ENCODE measurements at regions not wholly inside any gene's neighbourhood (a gene's known extent, or its start where the extent isn't known, plus 50 kb on each side); places are given as distances from the start of the nearest gene placed in this dataset.

DNA sequence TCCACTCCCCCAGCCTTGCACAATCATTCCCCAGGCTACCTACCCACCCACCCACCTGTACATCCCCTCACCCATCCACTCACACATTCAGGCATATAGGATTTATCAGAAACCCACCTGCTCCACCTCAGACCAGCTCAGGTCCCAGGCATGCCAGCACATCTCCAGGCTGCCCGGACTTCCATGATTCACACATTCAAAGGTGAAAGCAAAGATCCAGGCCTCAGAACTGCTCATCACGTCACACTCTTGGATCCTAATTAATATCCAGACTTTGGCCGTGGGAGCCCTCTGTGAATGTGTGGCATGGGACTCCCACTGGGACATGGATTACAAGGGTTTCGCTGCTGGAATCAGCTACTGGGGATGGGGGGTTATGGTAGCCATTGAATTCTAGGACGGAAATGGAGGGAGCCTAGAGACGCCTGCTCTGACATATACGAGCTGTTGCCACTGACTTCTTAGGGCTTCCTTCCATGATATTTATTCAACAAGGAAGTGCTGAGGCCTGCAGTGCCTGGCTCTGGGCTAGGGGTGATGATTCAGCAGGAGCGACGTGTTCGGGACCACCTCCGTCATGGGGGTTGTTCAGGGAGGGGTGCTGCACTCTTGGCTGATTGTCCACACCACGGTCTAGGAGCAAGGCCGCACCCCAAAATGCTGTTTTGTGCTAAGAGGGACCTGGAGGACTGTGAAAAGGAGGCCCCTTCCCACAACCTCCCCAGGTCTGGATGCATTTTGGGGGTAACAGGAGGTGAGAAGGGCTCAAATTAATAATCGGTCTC, 56.9 kb upstream of the ADRA2C start:
- TF ChIP-seq, protein P1, sequence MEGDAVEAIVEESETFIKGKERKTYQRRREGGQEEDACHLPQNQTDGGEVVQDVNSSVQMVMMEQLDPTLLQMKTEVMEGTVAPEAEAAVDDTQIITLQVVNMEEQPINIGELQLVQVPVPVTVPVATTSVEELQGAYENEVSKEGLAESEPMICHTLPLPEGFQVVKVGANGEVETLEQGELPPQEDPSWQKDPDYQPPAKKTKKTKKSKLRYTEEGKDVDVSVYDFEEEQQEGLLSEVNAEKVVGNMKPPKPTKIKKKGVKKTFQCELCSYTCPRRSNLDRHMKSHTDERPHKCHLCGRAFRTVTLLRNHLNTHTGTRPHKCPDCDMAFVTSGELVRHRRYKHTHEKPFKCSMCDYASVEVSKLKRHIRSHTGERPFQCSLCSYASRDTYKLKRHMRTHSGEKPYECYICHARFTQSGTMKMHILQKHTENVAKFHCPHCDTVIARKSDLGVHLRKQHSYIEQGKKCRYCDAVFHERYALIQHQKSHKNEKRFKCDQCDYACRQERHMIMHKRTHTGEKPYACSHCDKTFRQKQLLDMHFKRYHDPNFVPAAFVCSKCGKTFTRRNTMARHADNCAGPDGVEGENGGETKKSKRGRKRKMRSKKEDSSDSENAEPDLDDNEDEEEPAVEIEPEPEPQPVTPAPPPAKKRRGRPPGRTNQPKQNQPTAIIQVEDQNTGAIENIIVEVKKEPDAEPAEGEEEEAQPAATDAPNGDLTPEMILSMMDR (conservative IDR thresholded peaks at IDR 0.05): no peak
- no peak for TF ChIP-seq ZFX (IDR thresholded peaks at IDR 0.05)

Measured in C4-2B (cell line).